ENCODE measurements at regions not wholly inside any gene's neighbourhood (a gene's known extent, or its start where the extent isn't known, plus 50 kb on each side); places are given as distances from the start of the nearest gene placed in this dataset.

DNA sequence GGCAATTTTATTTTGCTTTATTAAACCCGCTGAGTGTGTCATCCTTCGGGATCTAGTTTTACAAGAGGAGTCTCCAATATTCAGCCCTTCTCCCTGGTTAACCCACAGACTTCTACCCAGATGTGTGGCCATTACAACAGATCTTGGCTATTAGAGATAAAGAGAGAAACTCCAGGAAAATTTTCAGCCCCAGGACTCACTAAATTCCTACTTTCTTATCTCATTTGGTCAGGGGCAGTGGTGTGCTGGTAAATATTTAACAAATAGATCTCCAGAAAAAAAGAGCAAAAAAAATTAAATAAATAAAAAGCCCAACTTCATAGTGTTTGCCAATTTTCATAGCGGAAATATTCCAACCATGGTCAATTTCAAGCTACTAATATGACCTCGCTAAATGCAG lies 168.4 kb downstream of the RND3 start:
- DNase-seq: no peak

GRCh38 chr2:150312271-150312670 lies 175.2 kb downstream of the RND3 start:
- DNase-seq: no peak

GRCh38 chr2:150309311-150310080 lies 178.0 kb downstream of the RND3 start:
- DNase-seq: no peak

DNA sequence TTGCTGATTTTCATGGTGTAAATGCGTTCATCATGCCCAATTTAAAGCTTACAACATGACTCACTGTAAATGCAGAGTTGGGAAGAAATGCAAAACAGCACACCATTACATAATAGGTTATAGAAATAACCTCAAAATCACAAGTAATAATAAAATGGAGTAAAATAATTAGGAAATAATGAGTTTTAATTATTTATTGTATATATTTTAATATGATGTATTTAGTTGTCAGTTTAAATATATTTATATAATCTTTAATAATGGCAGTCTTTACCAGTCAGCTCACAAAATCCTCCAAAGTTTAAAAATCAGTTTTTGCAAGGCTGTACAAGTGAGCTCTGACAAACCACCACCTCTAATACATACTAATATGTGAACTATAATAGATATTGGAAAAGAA lies 180.2 kb downstream of the RND3 start:
- no peak for DNase-seq

DNA sequence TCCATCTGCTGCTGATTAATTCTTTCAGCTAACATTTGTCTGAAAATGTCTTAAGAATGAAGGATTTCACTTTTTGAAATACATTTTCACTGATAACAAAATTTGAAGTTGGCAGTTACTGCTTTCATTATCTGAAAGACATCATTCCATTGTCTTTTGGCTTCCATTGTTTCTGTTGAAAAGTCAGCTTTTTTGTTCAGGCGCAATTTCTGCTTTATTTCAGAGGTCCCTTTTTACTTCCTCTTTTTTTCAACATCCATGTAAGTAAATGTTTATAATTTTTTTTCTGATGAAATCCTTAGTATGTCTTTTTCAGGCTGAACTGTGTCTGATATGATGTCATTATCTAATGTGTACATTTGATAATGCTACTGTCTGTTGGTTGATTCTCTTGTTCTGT lies 184.2 kb downstream of the RND3 start:
- no peak for DNase-seq

GRCh38 chr2:150298571-150299305 lies 188.7 kb downstream of the RND3 start:
- no peak for DNase-seq

DNA sequence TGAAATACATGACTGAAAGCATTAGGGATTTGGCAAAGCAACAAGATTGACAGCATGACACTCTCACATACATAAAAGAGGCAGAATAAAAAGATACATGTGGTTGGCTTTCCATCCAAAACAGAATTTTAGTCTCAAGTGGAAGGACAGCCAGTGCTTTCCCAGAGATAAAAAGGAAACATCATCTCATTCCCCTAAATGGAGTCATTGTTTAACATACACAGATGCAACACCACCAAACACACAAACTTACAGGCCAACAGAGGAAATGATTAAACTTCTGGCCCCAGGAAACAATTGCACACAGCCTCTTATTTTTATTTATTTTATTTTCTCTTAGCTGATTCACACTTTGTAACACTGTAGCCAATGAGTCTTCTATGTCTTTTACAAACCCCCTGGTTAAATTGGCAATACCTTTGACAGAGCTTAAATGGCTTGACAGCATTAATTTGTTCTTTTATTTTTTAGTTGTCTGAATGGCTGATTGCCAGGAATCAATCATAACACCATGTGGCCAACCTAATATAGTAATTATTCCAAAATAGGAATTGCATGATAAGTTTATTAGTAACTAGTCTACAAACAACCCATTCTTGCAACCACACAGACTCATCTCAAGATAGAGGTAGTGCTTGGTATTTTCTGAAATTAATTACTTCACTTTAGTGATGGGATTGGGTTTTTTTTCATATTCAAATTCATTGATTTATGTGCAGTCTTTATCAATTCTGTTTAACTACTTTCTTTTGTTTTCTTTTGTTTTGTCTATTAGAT lies 190.5 kb downstream of the RND3 start:
- peak; percentile 29 to 39 for DNase-seq

- DNase-seq: no peak
Measured at GRCh38 chr2:150295544-150295943, 191.9 kb downstream of the RND3 start.

GRCh38 chr2:150293771-150294170 lies 193.7 kb downstream of the RND3 start:
- DNase-seq: no peak

- DNase-seq: no peak
Measured at GRCh38 chr2:150292807-150293206, 194.7 kb downstream of the RND3 start.

GRCh38 chr2:150292192-150292591 lies 195.3 kb downstream of the RND3 start:
- no peak for DNase-seq

GRCh38 chr2:150286730-150287362 lies 200.6 kb downstream of the RND3 start:
- DNase-seq: no peak

DNA sequence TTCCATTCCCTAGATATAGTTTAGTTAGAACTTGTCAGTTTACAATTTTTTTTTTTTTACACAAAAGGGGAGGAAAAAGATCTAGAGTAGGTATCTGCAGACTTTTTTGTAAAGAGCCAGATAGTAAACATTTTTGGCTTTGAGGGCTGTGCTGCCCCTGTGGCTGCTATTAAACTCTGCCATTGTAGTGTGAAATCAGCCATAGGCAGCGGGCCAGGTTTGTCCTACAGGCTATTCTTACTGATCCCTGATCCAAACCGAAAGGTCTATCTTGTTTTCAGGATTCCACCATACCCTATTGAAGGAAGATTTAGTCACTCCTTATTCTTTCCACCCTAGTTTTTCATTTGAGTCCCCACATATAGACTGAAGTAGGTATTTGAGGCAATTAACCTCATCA lies 203.4 kb downstream of the RND3 start:
- no peak for DNase-seq

DNA sequence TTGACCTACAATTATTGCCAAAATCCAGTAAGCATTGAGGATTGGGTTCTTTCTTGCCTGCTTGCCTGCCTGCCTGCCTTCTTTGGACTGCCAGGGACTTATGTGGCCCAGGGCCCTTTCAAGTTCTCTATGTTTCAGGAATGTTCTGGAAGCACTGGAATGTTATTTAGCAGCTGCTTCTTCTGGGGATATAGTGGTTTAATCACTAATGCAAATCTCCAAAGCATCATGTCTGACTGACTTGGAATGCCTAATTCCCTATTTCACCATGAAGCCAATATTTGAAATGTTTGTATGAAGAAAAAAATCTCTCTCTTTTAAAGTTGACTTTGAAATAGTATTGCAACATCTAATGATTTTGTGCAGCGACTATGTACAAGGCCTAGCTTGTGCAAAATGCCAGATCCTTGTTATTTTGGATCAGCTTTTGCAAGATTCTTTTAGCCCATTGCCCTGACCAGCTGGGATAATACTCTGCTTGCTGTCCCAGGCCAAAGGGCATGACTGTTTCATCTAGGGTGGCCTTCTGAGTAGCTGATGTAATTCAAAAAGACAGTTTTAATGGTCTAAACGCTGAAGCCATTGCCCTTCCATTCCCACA lies 204.6 kb downstream of the RND3 start:
- peak; percentile 85 to 89 for DNase-seq

DNA sequence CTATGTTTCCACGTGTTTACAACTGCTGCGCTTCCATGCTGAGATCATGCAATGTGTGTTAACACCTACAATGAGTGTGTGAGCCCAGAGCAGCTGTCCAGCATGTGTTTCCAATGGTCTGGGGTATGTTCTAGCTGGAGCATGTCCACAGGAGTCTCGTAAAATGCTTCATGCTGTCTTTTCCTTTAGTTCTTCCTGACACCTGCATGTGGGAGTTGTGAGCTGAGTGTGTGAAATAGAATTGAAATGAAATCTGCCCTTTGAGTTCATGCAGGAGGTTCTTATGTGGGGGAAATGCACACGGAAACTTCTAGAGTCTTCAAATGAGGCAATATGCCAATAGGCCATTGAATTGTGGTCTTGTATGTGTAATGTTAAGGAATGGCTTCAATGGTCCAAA lies 205.1 kb downstream of the RND3 start:
- no peak for DNase-seq

- no peak for DNase-seq
Measured at GRCh38 chr2:150280231-150280630, 207.2 kb downstream of the RND3 start.

GRCh38 chr2:150279686-150280085 lies 207.8 kb downstream of the RND3 start:
- no peak for DNase-seq

DNA sequence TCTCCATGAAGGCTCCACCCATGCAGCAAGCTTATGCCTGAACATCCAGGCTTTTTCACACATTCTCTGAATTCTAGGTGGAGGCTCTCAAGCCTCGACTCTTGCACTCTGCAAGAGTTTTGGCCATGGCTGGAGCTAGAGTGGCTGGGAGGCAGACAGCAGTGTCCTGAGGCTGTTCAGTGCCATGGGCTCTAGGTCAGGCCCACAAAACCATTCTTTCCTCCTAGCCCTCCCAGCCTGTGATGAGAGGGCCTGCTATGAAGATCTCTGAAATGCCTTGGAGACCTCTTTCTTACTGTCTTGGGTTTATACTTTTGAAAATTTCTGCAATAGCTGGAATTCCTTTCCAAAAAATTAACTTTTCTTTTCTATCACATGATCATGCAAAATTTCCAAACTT lies 210.7 kb downstream of the RND3 start:
- no peak for DNase-seq

DNA sequence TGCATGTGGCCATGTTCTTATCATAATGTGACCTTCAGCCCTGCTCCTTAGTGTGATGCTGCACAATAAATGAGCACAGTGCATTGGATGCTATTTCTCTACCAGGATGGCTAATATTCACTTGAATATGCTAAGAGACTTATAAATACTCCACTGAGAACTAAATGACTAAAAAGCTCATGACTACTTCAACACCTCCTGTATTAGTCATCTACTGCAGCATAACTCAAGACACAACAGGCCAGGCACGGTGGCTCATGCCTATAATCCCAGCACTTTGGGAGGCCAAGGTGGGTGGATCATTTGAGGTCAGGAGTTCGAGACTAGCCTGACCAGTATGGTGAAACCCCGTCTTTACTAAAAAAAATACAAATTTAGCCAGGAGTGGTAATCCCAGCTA lies 213.4 kb downstream of the RND3 start:
- no peak for DNase-seq

DNA sequence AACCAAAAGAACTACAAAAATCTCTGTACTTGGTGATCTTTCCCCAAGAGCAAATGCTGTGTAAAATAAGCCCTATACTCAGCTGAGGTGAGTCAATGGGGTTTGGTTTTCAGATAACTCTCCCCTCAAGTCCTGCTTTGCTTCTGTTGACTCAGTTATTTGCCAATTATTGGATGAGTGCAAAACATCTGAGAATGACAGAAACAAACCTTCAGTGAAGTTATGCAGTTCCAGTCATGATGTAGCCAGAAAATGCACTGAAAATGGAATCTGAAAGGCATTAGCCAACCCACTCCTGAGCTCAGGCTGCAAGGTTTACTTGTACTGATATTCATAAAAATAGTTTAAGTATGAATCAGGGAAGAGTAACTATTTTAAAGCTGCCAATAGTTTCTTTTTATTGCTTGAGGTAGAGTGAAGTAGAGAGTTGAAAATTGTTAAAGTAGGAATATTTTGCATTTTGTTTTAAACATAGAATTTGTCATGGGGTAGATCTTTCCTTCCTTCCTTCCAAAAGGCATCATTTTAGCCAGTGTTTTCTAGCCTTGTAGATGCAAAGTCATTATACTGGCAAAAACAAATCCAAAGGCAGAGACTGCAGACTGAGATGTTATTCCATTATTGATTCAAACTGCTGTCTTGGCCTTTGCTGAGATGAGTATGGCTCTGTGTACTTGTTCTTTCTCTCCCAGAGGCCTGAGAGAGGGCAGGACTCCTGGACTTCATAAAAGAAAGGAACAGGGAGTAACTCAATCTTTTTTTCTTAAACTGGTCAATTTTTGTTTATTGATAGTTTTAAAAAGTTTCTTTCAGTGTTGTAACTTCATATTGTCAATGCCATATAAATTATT lies 215.3 kb downstream of the RND3 start:
- DNase-seq: no peak
